H1 (cell line): ENCODE measurements at regions not wholly inside any gene's neighbourhood (a gene's known extent, or its start where the extent isn't known, plus 50 kb on each side); places are given as distances from the start of the nearest gene placed in this dataset.

Source experiments
- CREB1 ChIP-seq: IDR thresholded peaks from 2 replicates; pipeline ENCODE4 v1.6.1; 2012; ENCODE audit warnings: inconsistent platforms
- GTF2F1 ChIP-seq: IDR thresholded peaks from 2 replicates; pipeline ENCODE4 v1.6.1; 2012; ENCODE audit warnings: low read depth, low read length, improper control_type of control experiment, borderline replicate concordance
- PHF8 ChIP-seq: fragments of 200-600 bp; sonication (generic); conservative IDR thresholded peaks from 2 replicates; pipeline ENCODE4 v1.7.1; 2012; ENCODE audit warnings: low read depth, mild to moderate bottlenecking, inconsistent platforms, low read length, moderate library complexity
- POLR2AphosphoS5 ChIP-seq: IDR thresholded peaks from 2 replicates; pipeline ENCODE4 v1.6.1; 2011; ENCODE audit warnings: low read depth, low read length

DNA sequence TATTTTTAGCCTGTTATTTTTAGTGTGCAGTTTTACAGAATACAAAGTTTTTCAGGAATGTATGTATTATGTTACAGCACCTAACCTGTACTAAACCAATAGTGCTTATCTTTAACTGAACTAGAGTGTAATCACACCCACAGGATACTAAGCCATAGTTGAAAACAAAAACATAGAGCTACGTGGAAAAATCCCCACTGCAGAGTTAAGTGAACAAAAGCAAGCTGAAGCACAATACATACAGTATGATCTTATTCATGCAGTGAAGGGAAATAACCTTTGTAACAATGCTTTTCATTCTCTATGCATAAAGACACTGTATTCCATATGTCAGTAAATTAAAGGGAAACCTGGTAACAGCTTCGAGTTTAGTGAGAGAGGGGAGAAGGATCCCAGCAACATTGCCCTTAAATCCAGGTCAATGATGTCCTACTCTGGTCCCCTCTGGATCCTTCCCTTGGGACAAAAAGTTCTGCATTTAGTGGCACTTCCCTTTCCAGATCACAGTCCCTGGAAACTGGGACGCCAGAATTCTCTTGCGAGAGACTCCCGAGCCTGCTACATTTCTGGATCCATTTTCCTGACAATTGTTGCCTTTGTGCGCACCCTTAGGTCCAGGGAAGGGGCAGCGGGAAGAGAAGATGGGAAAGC is 121.3 kb upstream of the CCND2 start:
- no peak for TF ChIP-seq GTF2F1
- no peak for TF ChIP-seq PHF8
- no peak for TF ChIP-seq POLR2AphosphoS5
- no peak for TF ChIP-seq CREB1
